Hepatocyte (in vitro differentiated cells): ENCODE measurements at regions not wholly inside any gene's neighbourhood (a gene's known extent, or its start where the extent isn't known, plus 50 kb on each side); places are given as distances from the start of the nearest gene placed in this dataset.

Experiments used
- DNase-seq: peaks from one replicate; pipeline ENCODE4 v3.0.0-alpha.2; 2016; ENCODE audit warnings: low spot score
- H2AFZ ChIP-seq: fragments of 200-600 bp; sonication (generic); 2 replicates; pipeline ENCODE4 v1.6.0; 2016; ENCODE audit warnings: antibody characterized with exemption, mild to moderate bottlenecking
- H3K27ac ChIP-seq: fragments of 200-600 bp; sonication (generic); 2 replicates; pipeline ENCODE4 v1.5.1; 2016; ENCODE audit warnings: mild to moderate bottlenecking
- H3K27me3 ChIP-seq: fragments of 200-600 bp; sonication (generic); 2 replicates; pipeline ENCODE4 v1.6.1; 2016
- H3K36me3 ChIP-seq: fragments of 200-600 bp; sonication (generic); replicated peaks from 2 replicates; pipeline ENCODE4 v1.5.1; 2016; ENCODE audit warnings: low read depth; ENCODE audit not compliant: insufficient read depth
- H3K4me1 ChIP-seq: fragments of 200-600 bp; sonication (generic); 2 replicates; pipeline ENCODE4 v1.5.1; 2016; ENCODE audit warnings: mild to moderate bottlenecking, moderate library complexity; ENCODE audit not compliant: insufficient read depth
- H3K4me2 ChIP-seq: fragments of 200-600 bp; sonication (generic); 2 replicates; pipeline ENCODE4 v1.6.0; 2016
- H3K4me3 ChIP-seq: fragments of 200-600 bp; sonication (generic); 2 replicates; pipeline ENCODE4 v1.5.1; 2016; ENCODE audit warnings: mild to moderate bottlenecking
- H3K79me2 ChIP-seq: fragments of 200-600 bp; sonication (generic); 2 replicates; pipeline ENCODE4 v1.6.0; 2017; ENCODE audit warnings: mild to moderate bottlenecking
- H3K9me2 ChIP-seq: fragments of 200-600 bp; sonication (generic); replicated peaks from 2 replicates; pipeline ENCODE4 v1.6.0; 2017; ENCODE audit warnings: mild to moderate bottlenecking; ENCODE audit not compliant: insufficient read depth
- H3K9me3 ChIP-seq: fragments of 200-600 bp; sonication (generic); 2 replicates; pipeline ENCODE4 v1.5.1; 2016; ENCODE audit warnings: low read depth, mild to moderate bottlenecking
- H4K20me1 ChIP-seq: fragments of 200-600 bp; sonication (generic); 2 replicates; pipeline ENCODE4 v1.6.0; 2016; ENCODE audit warnings: mild to moderate bottlenecking; ENCODE audit not compliant: insufficient read depth, poor library complexity, severe bottlenecking
- CTCF ChIP-seq: fragments of 200-600 bp; sonication (generic); IDR thresholded peaks from 2 replicates; pipeline ENCODE4 v1.5.1; 2016; ENCODE audit warnings: antibody characterized with exemption, mild to moderate bottlenecking; ENCODE audit not compliant: poor library complexity
- EZH2 ChIP-seq: fragments of 200-600 bp; sonication (generic); IDR thresholded peaks from 2 replicates; pipeline ENCODE4 v1.6.1; 2016; ENCODE audit warnings: antibody characterized with exemption, mild to moderate bottlenecking, borderline replicate concordance
- EZH2phosphoT487 ChIP-seq: fragments of 200-600 bp; sonication (generic); IDR thresholded peaks from one replicate; pipeline ENCODE4 v1.6.1; 2018; ENCODE audit warnings: antibody characterized with exemption, mild to moderate bottlenecking, low read depth, moderate library complexity; ENCODE audit not compliant: unreplicated experiment, severe bottlenecking
- WGBS: methylation state at CpG from one replicate; pipeline ENCODE4 v1.1.6; 2016; ENCODE audit warnings: low lambda C conversion rate; ENCODE audit errors: missing lambda C conversion rate; 5-methylcytosine and 5-hydroxymethylcytosine counted together

GRCh38 chr11:69396051-69396947 is 85.2 kb upstream of the LINC01488 start:
- Histone ChIP-seq H3K36me3 (no peaks in the 10 kb centered on the region), H3K9me2 (no peaks in the 10 kb centered on the region), H3K4me3 (no peak overlapping the region), H3K79me2 (no peaks in the 10 kb centered on the region), H3K9me3 (no peaks in the 10 kb centered on the region), H3K4me1 (peaks cover 9% of the 10 kb centered on the region), H4K20me1 (no peaks in the 10 kb centered on the region), H2AFZ (no peak overlapping the region), H3K27ac (no peak overlapping the region), H3K27me3 (no peaks in the 10 kb centered on the region), H3K4me2 (no peak overlapping the region)
- WGBS = 88% methylated on average over 14 of the region's 14 CpGs
- DNase-seq = no peak
- no peak for TF ChIP-seq EZH2
- TF ChIP-seq EZH2phosphoT487 = no peak
- TF ChIP-seq CTCF = no peak

GRCh38 chr11:69396948-69397307 is 84.5 kb upstream of the LINC01488 start:
- WGBS = 84% methylated on average over 2 of the region's 2 CpGs
- no peak overlapping the region for H2AFZ ChIP-seq

GRCh38 chr11:69397732-69398131 is 83.7 kb upstream of the LINC01488 start:
- H4K20me1 ChIP-seq = no peaks in the 10 kb centered on the region
- TF ChIP-seq EZH2phosphoT487 = no peak
- no peak for TF ChIP-seq EZH2
- no peak for TF ChIP-seq CTCF
- H2AFZ ChIP-seq = no peak overlapping the region
- DNase-seq = no peak
- no peak overlapping the region for H3K27ac ChIP-seq
- WGBS = 94% methylated on average over 3 of the region's 3 CpGs
- no peaks in the 10 kb centered on the region for H3K79me2 ChIP-seq
- H3K9me2 ChIP-seq = no peaks in the 10 kb centered on the region
- H3K27me3 ChIP-seq = no peaks in the 10 kb centered on the region
- H3K36me3 ChIP-seq = no peaks in the 10 kb centered on the region
- H3K4me1 ChIP-seq = peaks cover 9% of the 10 kb centered on the region
- no peak overlapping the region for H3K4me3 ChIP-seq
- H3K9me3 ChIP-seq = no peaks in the 10 kb centered on the region
- no peak overlapping the region for H3K4me2 ChIP-seq

More at GRCh38 chr11:69396948-69397307, 84.5 kb upstream of the LINC01488 start:
- no peak for DNase-seq
- TF ChIP-seq CTCF = no peak
- TF ChIP-seq EZH2 = no peak
- TF ChIP-seq EZH2phosphoT487 = no peak
- Histone ChIP-seq H3K4me2 (no peak overlapping the region), H3K9me2 (no peaks in the 10 kb centered on the region), H3K9me3 (no peaks in the 10 kb centered on the region), H3K4me1 (peaks cover 9% of the 10 kb centered on the region), H4K20me1 (no peaks in the 10 kb centered on the region), H3K27me3 (no peaks in the 10 kb centered on the region), H3K4me3 (no peak overlapping the region), H3K36me3 (no peaks in the 10 kb centered on the region), H3K79me2 (no peaks in the 10 kb centered on the region), H3K27ac (no peak overlapping the region)
